MCF 10A (cell line): ENCODE measurements at regions not wholly inside any gene's neighbourhood (a gene's known extent, or its start where the extent isn't known, plus 50 kb on each side); places are given as distances from the start of the nearest gene placed in this dataset.

Experiments
- BruUV-seq: library from RNA; stranded (reverse); fragments of 400-500 nt; replicated peaks from 2 replicates; lab custom pipeline; 2021; lab: Mats Ljungman, UMichigan
- CTCF ChIA-PET: fragments of 300-600 bp; sonication (Branson Sonifier 250); formaldehyde crosslinking; extraction: SDS; loops from one replicate; lab custom pipeline; 2021; ENCODE audit warnings: antibody characterized with exemption, inconsistent platforms; lab: Yijun Ruan, JAX
- POLR2A ChIA-PET: fragments of 300-600, 350-650 bp; sonication (Branson Sonifier 250); formaldehyde crosslinking; extraction: SDS; loops from one replicate; lab custom pipeline; 2020; ENCODE audit warnings: antibody characterized with exemption, inconsistent platforms; lab: Yijun Ruan, JAX
- DNase-seq: peaks from one replicate; pipeline ENCODE4 v3.0.0-alpha.2; 2018; ENCODE audit not compliant: unreplicated experiment
- H3K27ac Mint-ChIP-seq: one replicate; pipeline ENCODE4 v1.8.0; 2022; ENCODE audit warnings: mild to moderate bottlenecking, low read depth, mixed read lengths; ENCODE audit not compliant: unreplicated experiment
- H3K27me3 Mint-ChIP-seq: one replicate; pipeline ENCODE4 v1.8.0; 2022; ENCODE audit warnings: mixed read lengths; ENCODE audit not compliant: insufficient read depth, unreplicated experiment
- H3K36me3 Mint-ChIP-seq: one replicate; pipeline ENCODE4 v1.8.0; 2022; ENCODE audit warnings: mild to moderate bottlenecking, moderate library complexity, mixed read lengths; ENCODE audit not compliant: insufficient read depth, unreplicated experiment
- H3K4me1 Mint-ChIP-seq: one replicate; pipeline ENCODE4 v1.8.0; 2022; ENCODE audit warnings: mixed read lengths; ENCODE audit not compliant: insufficient read depth, unreplicated experiment
- H3K4me3 Mint-ChIP-seq: one replicate; pipeline ENCODE4 v1.8.0; 2022; ENCODE audit warnings: mild to moderate bottlenecking, moderate library complexity, mixed read lengths; ENCODE audit not compliant: unreplicated experiment
- H3K9me3 Mint-ChIP-seq: one replicate; pipeline ENCODE4 v1.8.0; 2022; ENCODE audit warnings: mixed read lengths; ENCODE audit not compliant: unreplicated experiment
- intact Hi-C: fragments of 100-400 bp; cut with micrococcal nuclease; formaldehyde crosslinking; loops from 2 replicates; pipeline ENCODE4 v1.14.1; 2022
- TF ChIP-seq, protein P1 (sequence below): fragments of 200-600 bp; IDR thresholded peaks from one replicate; pipeline ENCODE4 v1.8.0; 2022; ENCODE audit warnings: antibody characterized with exemption, mild to moderate bottlenecking; ENCODE audit not compliant: unreplicated experiment

GRCh38 chr13:65479692-65480091 is 1750.4 kb downstream of the PCDH9 start:
- Mint-ChIP-seq H3K4me1 (peaks cover 12% of the 10 kb centered on the region), H3K36me3 (no peaks in the 10 kb centered on the region), H3K27ac (no peak overlapping the region), H3K27me3 (no peaks in the 10 kb centered on the region), H3K9me3 (peaks cover 13% of the 10 kb centered on the region), H3K4me3 (no peak overlapping the region)
- BruUV-seq: no TSS peak
- ChIA-PET CTCF (no interaction called here), POLR2A (no interaction called here)
- no peak for DNase-seq
- intact Hi-C loops: no loop called here
- TF ChIP-seq, protein P1, sequence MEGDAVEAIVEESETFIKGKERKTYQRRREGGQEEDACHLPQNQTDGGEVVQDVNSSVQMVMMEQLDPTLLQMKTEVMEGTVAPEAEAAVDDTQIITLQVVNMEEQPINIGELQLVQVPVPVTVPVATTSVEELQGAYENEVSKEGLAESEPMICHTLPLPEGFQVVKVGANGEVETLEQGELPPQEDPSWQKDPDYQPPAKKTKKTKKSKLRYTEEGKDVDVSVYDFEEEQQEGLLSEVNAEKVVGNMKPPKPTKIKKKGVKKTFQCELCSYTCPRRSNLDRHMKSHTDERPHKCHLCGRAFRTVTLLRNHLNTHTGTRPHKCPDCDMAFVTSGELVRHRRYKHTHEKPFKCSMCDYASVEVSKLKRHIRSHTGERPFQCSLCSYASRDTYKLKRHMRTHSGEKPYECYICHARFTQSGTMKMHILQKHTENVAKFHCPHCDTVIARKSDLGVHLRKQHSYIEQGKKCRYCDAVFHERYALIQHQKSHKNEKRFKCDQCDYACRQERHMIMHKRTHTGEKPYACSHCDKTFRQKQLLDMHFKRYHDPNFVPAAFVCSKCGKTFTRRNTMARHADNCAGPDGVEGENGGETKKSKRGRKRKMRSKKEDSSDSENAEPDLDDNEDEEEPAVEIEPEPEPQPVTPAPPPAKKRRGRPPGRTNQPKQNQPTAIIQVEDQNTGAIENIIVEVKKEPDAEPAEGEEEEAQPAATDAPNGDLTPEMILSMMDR: no peak

GRCh38 chr13:65473196-65473595 is 1756.9 kb downstream of the PCDH9 start:
- H3K36me3 Mint-ChIP-seq: peaks cover 7% of the 10 kb centered on the region
- no peaks in the 10 kb centered on the region for H3K4me1 Mint-ChIP-seq
- TF ChIP-seq, protein P1: no peak
- H3K9me3 Mint-ChIP-seq: no peaks in the 10 kb centered on the region
- DNase-seq: no peak
- H3K27ac Mint-ChIP-seq: no peak overlapping the region
- ChIA-PET POLR2A (no interaction called here), CTCF (interaction anchor here (1.1 kb wide), 1 partner anchor 37 kb away, joined by 3 read pairs; no protein-coding TSS in a partner anchor)
- no peak overlapping the region for H3K4me3 Mint-ChIP-seq
- BruUV-seq: no TSS peak
- intact Hi-C loops: no loop called here
- H3K27me3 Mint-ChIP-seq: no peaks in the 10 kb centered on the region

DNA sequence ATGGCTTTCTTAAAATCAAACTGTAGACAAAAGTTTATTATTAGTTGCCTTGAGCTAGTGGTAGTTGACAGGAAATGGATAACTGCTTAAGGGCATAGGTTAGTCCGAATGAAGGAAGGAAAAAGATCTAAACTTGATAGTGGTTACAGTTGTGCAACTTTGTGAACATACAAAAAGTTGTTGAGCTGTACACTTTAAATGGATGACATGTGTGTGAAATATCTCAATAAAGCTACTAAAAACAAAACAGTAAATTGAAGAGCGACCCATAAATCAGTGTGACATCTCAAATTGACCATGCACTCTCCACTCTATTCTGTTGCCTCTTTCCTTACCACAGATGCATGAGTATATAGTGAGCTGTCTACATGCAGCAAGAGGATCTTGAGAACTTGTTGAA is 1757.8 kb downstream of the PCDH9 start:
- no peaks in the 10 kb centered on the region for H3K9me3 Mint-ChIP-seq
- ChIA-PET CTCF (interaction anchor here (0.6 to 1.1 kb wide), 2 partner anchors 38 to 60 kb away, joined by 3 read pairs; no protein-coding TSS in a partner anchor), POLR2A (no interaction called here)
- H3K36me3 Mint-ChIP-seq: peaks cover 7% of the 10 kb centered on the region
- DNase-seq: no peak
- H3K4me1 Mint-ChIP-seq: no peaks in the 10 kb centered on the region
- no peaks in the 10 kb centered on the region for H3K27me3 Mint-ChIP-seq
- BruUV-seq: no TSS peak
- H3K4me3 Mint-ChIP-seq: no peak overlapping the region
- TF ChIP-seq, protein P1: no peak
- H3K27ac Mint-ChIP-seq: no peak overlapping the region
- intact Hi-C loops: no loop called here

- Mint-ChIP-seq H3K9me3 (peaks cover 8% of the 10 kb centered on the region), H3K27me3 (no peaks in the 10 kb centered on the region), H3K4me3 (no peak overlapping the region), H3K4me1 (no peaks in the 10 kb centered on the region), H3K36me3 (peaks cover 7% of the 10 kb centered on the region), H3K27ac (no peak overlapping the region)
- no peak for DNase-seq
- no TSS peak for BruUV-seq
- CTCF ChIA-PET: no interaction called here
- intact Hi-C loops: no loop called here
- POLR2A ChIA-PET: no interaction called here
- TF ChIP-seq, protein P1: no peak
Measured at GRCh38 chr13:65470781-65471180, 1759.4 kb downstream of the PCDH9 start.
